Kidney (tissue), 13 donors: ENCODE measurements at regions not wholly inside any gene's neighbourhood (a gene's known extent, or its start where the extent isn't known, plus 50 kb on each side); places are given as distances from the start of the nearest gene placed in this dataset.

Experiments
- DNase-seq, 5 donors: peaks; one replicate each; pipeline ENCODE4 v3.0.0-alpha.2; 2013 to 2020
- FAIRE-seq: peaks from 2 replicates; lab custom pipeline; 2012; peaks lifted over from hg19 to GRCh38; lab: Jason Lieb, UNC
- H3K27ac ChIP-seq, 2 donors: one replicate each; pipeline ENCODE4 v1.7.0; 2013; ENCODE audit warnings: low read depth in 2 of 2, low read length in 2 of 2, inconsistent platforms in 1 of 2
- H3K27me3 ChIP-seq: one replicate; pipeline ENCODE4 v1.7.1; 2013; ENCODE audit warnings: low read length, inconsistent platforms; ENCODE audit not compliant: control insufficient read depth, insufficient read depth
- H3K36me3 ChIP-seq, 3 donors: one replicate each; pipeline versions ENCODE4 v1.7.0 to v1.7.1; 2013; ENCODE audit warnings: low read length in 3 of 3, control low read depth in 1 of 3, inconsistent platforms in 1 of 3; ENCODE audit not compliant: insufficient read depth in 3 of 3, control insufficient read depth in 2 of 3
- H3K4me1 ChIP-seq, 3 donors: one replicate each; pipeline versions ENCODE4 v1.7.0 to v1.7.1; 2013; ENCODE audit warnings: low read length in 3 of 3, inconsistent platforms in 1 of 3, low read depth in 1 of 3; ENCODE audit not compliant: control insufficient read depth in 2 of 3, insufficient read depth in 2 of 3
- H3K4me3 ChIP-seq, 3 donors: one replicate each; pipeline versions ENCODE4 v1.7.0 to v1.8.1; 2013; ENCODE audit warnings: low read length in 3 of 3, control low read depth in 1 of 3, inconsistent platforms in 1 of 3
- H3K9ac ChIP-seq, 3 donors: one replicate each; pipeline versions ENCODE4 v1.7.0 to v1.7.1; 2013; ENCODE audit warnings: low read length in 3 of 3, control low read depth in 1 of 3, inconsistent platforms in 1 of 3
- H3K9me3 ChIP-seq, 3 donors: one replicate each; pipeline versions ENCODE4 v1.7.0 to v1.7.1; 2013; ENCODE audit warnings: low read length in 3 of 3, control low read depth in 1 of 3, inconsistent platforms in 1 of 3; ENCODE audit not compliant: control insufficient read depth in 2 of 3, insufficient read depth in 1 of 3
- CTCF ChIP-seq: IDR thresholded peaks from 3 replicates; pipeline ENCODE4 v1.5.1; 2012; ENCODE audit warnings: mild to moderate bottlenecking, moderate library complexity, borderline replicate concordance; ENCODE audit not compliant: insufficient read depth; ENCODE audit errors: extremely low read depth
- intact Hi-C: fragments of 100-400 bp; cut with DNase I; formaldehyde crosslinking; loops from one replicate; pipeline ENCODE4 v1.11.1; 2022
- donor health status: control.
- donor health status: control.
- donor health status: control.
- donor health status: control.
- donor health status: control.
- donor health status: DM: yes; HTN: yes; CAD: no.
- donor health status: Normal renal cell carcinoma (clear cell type).

- intact Hi-C loops, result no loop called here
- Histone ChIP-seq H3K36me3 (no peaks in the 10 kb centered on the region), H3K4me1 (no peaks in the 10 kb centered on the region), H3K4me3 (no peak overlapping the region), H3K27me3 (no peaks in the 10 kb centered on the region), H3K9me3 (no peaks in the 10 kb centered on the region), H3K9ac (no peak overlapping the region), H3K27ac (no peak overlapping the region)
- TF ChIP-seq CTCF, result no peak
- FAIRE-seq (no peak), DNase-seq (no peak)
Observed at GRCh38 chr5:117082977-117083376, 508.4 kb upstream of the SEMA6A start.

GRCh38 chr5:117077142-117077541, 502.5 kb upstream of the SEMA6A start:
- no peaks in the 10 kb centered on the region for H3K36me3 ChIP-seq
- H3K27ac ChIP-seq, result no peak overlapping the region
- H3K4me3 ChIP-seq, result no peak overlapping the region
- intact Hi-C loops, result no loop called here
- no peak for FAIRE-seq
- H3K9ac ChIP-seq, result no peak overlapping the region
- no peaks in the 10 kb centered on the region for H3K4me1 ChIP-seq
- TF ChIP-seq CTCF, result no peak
- H3K9me3 ChIP-seq, result peaks cover 0 to 1% (median 0%) of the 10 kb centered on the region in 3 donors
- H3K27me3 ChIP-seq, result no peaks in the 10 kb centered on the region
- DNase-seq, result no peak

GRCh38 chr5:117072439-117072838, 497.8 kb upstream of the SEMA6A start:
- intact Hi-C loops, result no loop called here
- H3K27me3 ChIP-seq, result no peaks in the 10 kb centered on the region
- no peaks in the 10 kb centered on the region for H3K4me1 ChIP-seq
- H3K9ac ChIP-seq, result no peak overlapping the region
- H3K27ac ChIP-seq, result no peak overlapping the region
- no peak for TF ChIP-seq CTCF
- no peak overlapping the region for H3K4me3 ChIP-seq
- DNase-seq (no peak), FAIRE-seq (no peak)
- H3K36me3 ChIP-seq, result no peaks in the 10 kb centered on the region
- H3K9me3 ChIP-seq, result peaks cover 0 to 8% (median 2%) of the 10 kb centered on the region in 3 donors

GRCh38 chr5:117065800-117066199, 491.2 kb upstream of the SEMA6A start:
- Histone ChIP-seq H3K9me3 (peaks cover 0 to under 1% (median 0%) of the 10 kb centered on the region in 3 donors), H3K36me3 (no peaks in the 10 kb centered on the region), H3K9ac (no peak overlapping the region), H3K27me3 (no peaks in the 10 kb centered on the region), H3K27ac (no peak overlapping the region), H3K4me1 (peaks cover 0 to 4% (median 0%) of the 10 kb centered on the region in 3 donors), H3K4me3 (no peak overlapping the region)
- DNase-seq (no peak), FAIRE-seq (no peak)
- intact Hi-C loops, result no loop called here
- TF ChIP-seq CTCF, result no peak
